Stomach (tissue), 4 donors: ENCODE measurements at regions not wholly inside any gene's neighbourhood (a gene's known extent, or its start where the extent isn't known, plus 50 kb on each side); places are given as distances from the start of the nearest gene placed in this dataset.

Experiments used
- CTCF ChIP-seq, 7 experiments: fragments of 450-650 bp in 4 of 7; fragments of 200-600 bp in 3 of 7; sonication (generic) in 3 of 7; IDR thresholded peaks; one replicate each; pipeline ENCODE4 v1.5.1; 2016 to 2019; ENCODE audit warnings: antibody characterized with exemption in 7 of 7, control low read depth in 2 of 7, mild to moderate bottlenecking in 1 of 7
- POLR2A ChIP-seq, 4 donors: fragments of 450-650 bp; IDR thresholded peaks; one replicate each; pipeline ENCODE4 v1.6.1; 2016; ENCODE audit warnings: antibody characterized with exemption in 4 of 4, control low read depth in 2 of 4, mild to moderate bottlenecking in 1 of 4, moderate library complexity in 1 of 4
- POLR2AphosphoS5 ChIP-seq, 3 donors: sonication (generic); formaldehyde crosslinking; IDR thresholded peaks; one replicate each; pipeline ENCODE4 v1.6.1; 2016; ENCODE audit warnings: antibody characterized with exemption in 3 of 3

DNA sequence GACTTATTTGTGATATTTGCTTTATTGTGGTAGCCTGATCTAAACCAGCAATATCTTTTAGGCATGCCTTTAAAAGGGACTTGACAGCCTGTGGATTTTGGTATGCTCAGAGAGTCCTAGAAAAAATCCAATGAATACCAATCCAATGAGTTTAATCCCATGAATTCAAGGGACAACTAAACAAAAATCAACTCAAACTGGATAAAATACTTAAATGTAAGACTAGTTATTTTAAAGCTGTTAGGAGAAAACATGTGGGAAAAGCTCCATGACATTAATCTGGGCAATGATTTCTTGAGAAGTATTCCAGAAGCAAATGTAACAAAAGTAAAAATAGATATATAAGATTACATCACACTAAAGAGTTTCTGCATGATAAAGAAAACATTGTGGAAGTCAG, 711.5 kb upstream of the PITX2 start:
- TF ChIP-seq POLR2AphosphoS5 (IDR thresholded peaks at IDR 0.05) = no peak
- TF ChIP-seq CTCF (IDR thresholded peaks at IDR 0.05) = no peak
- TF ChIP-seq POLR2A (IDR thresholded peaks at IDR 0.05) = no peak
